Activated CD4-positive, alpha-beta T cell treated with anti-CD3 and anti-CD28 coated beads for 24 hours (primary cell): ENCODE measurements at regions not wholly inside any gene's neighbourhood (a gene's known extent, or its start where the extent isn't known, plus 50 kb on each side); places are given as distances from the start of the nearest gene placed in this dataset.
"Not testable (repeated sequence)": the region's sequence is repeated elsewhere in the genome, so short reads cannot be mapped to it uniquely, and the experiment has no call there.

Source experiments
- DNase-seq, 2 donors: peaks; one replicate each; pipeline ENCODE4 v3.0.0-alpha.2; 2020; ENCODE audit warnings: low read depth in 2 of 2

- no peak for DNase-seq
Observed at GRCh38 chr3:26141296-26141695, 351.4 kb downstream of the OXSM start.

DNA sequence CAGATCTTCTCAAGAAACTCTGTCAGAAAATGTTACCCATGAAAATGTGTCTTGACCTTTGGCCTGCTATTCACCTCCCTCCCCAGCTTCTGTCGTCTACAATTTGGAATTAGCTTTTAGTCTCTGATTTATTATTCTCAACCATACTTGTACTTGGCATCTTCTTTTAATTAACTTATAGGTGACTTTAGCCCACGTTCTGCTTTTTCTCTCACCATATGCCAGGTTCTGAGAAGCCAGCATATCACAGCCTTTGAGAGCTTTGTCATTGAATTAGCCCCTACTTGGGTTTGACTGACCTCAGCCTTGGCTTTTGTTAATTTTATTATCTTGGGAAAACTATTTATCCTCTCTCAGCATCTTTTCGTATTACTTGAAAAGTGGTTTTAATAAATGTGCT, 355.9 kb downstream of the OXSM start:
- no peak for DNase-seq

DNA sequence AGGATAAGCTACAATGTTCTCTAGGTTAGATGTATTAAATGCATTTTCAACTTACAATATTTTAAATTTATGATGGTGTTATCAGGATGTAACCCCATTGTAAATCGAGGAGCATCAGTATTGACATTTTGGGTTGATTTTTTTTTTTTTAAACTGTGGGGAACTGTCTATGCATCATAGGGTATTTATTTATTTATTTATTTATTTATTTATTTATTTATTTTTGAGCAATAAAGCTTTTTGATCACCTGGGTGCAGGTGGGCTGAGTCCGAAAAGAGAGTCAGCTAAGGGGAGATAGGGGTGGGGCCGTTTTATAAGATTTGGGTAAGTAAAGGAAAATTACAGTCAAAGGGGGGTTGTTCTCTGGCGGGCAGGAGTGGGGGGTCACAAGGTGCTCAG, 367.5 kb downstream of the OXSM start:
- not testable (repeated sequence) for DNase-seq

DNA sequence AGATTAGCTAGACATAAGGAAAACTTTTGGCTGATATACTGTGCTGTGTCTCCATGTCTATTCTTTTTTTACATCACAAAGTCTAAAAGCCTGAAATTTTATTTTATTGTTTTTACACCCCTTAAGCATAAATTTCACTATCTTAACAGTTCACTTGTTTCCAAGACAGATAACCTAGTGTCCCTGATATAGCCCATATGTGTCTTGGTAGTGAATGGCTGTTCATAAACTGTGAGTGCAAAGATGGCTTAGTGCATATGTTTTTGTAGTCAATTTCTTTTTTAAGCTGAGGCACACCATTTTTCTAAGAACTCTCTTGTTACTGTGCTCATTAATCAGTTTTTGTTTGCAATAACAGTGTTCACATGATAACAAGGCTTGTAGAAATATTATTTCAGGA, 381.1 kb downstream of the OXSM start:
- no peak for DNase-seq

DNA sequence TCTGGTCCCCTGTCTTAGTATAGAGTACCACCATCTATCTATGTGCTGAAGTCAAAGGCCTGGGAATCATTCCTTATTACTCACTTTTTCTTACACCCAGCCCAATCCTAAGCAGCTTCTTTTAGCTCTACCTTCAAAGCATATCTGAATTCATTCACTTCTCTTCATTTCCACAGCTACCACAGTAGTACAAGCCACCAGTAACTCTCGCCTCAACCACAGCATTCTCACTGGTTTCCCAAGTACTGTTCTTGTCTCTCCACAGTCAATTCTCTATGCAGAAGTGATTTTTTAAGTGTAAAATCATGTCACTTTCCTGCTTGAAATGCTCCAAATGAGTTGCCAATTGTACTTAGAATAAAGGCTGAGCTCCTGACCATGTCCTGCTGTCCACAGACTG, 401.7 kb downstream of the OXSM start:
- DNase-seq, result no peak

- no peak for DNase-seq
Observed at GRCh38 chr3:26193558-26193957, 403.7 kb downstream of the OXSM start.

DNA sequence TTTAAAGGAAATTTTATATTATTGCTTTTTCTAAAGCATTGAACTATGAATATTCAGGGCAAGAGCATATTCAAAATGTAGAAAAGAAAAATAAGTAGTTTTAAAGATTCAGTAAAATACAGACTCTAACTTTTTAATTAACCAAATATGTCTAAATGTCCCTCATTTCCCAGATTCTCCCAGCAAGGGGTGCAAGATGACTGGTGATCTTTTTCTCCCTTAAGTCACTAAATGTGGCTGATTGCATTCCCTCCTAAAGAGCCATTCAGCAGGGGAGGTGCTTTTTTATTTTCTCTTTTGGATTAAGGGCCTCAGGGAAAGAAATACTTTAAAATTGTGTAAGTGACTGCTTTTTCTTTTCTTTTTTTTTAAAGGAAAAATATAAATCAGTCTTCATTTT, 406.9 kb downstream of the OXSM start:
- no peak for DNase-seq

- no peak for DNase-seq
Observed at GRCh38 chr3:26198609-26199008, 408.7 kb downstream of the OXSM start.

DNA sequence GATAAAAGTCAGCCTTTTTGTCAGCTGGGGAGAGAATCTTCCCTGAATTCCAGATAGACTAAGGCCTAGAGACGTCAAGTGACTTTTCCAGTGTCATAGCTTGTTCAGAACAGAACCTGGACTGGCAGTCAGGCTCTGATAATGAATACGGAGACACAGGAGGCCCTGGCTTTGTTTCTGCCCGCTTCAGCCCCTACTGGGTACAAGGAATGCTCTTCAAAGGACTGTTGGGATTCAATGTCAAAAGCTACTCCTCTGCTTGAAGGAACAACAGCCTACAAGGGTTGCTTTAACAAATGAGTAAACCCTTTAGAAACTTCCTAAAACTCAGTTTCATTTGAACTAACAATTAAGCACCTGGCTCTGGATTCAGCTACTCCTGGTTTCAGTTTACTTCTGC, 412.3 kb downstream of the OXSM start:
- no peak for DNase-seq

DNA sequence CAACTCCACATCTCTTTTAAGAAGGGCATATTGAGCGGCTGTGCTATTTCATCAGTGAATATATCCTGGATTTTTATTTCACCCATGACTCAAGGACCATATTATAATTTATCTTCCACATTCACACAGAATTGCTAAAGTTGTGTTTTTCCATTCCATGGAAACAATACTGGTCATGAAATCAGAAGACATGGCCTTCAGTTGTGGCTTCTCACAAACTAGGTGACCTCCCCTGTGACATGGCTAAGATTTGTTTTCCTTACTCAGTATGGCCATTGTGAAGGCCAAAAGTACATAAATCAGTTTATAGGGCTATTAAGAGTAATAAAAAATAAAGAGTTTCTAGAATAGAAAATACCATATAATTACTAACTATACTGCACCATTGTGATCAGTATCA, 415.6 kb downstream of the OXSM start:
- no peak for DNase-seq

DNA sequence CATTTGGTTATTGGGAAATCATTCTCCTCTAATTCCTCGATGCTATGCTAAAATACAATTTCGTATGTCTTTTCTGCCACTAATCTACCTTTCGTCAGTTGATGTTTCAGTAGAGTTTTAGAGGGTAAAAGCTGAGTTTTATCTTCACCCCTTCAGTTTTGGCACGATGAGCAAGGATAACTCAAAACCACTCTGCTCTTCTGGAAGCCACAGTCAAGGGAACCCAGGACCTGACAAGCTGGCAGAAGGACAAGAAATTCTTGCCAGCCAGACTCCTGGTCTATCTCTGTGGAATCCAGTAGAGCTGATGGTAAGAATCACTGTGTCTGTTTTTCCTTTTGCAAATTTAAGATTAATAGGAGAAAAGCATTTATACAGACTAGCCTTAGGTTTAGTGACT, 414.4 kb upstream of the LRRC3B start:
- no peak for DNase-seq

- no peak for DNase-seq
Observed at GRCh38 chr3:26229801-26230200, 392.8 kb upstream of the LRRC3B start.

- no peak for DNase-seq
Observed at GRCh38 chr3:26233374-26233773, 389.2 kb upstream of the LRRC3B start.

GRCh38 chr3:26236531-26236930, 386.0 kb upstream of the LRRC3B start:
- no peak for DNase-seq

GRCh38 chr3:26237036-26237682, 385.4 kb upstream of the LRRC3B start:
- no peak for DNase-seq

GRCh38 chr3:26244586-26244985, 378.0 kb upstream of the LRRC3B start:
- not testable (repeated sequence) for DNase-seq

GRCh38 chr3:26245236-26245635, 377.3 kb upstream of the LRRC3B start:
- DNase-seq, result no peak

GRCh38 chr3:26246901-26247300, 375.7 kb upstream of the LRRC3B start:
- DNase-seq, result no peak

GRCh38 chr3:26247712-26248111, 374.9 kb upstream of the LRRC3B start:
- no peak for DNase-seq

DNA sequence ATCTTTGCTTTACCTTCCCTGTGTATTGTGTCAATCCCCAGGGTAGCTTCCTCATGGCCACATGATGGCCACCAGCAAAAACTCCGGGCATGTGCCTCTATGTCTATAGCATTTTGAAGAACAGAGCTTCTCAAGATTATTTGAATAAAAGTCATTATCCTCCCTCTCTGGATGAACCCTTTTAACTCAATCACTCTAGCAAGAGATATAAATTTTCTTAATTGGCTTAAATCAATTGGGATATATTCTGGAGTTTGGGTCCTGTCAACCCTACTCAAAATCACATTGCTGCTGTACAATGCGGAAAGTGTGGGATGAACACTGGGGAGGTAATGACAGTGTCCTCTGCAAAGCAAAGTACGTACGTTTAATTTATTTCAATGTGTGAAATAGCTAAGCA, 370.6 kb upstream of the LRRC3B start:
- DNase-seq, result no peak

- DNase-seq, result no peak
Observed at GRCh38 chr3:26256224-26256623, 366.3 kb upstream of the LRRC3B start.

- DNase-seq, result no peak
Observed at GRCh38 chr3:26259176-26259575, 363.4 kb upstream of the LRRC3B start.

GRCh38 chr3:26260139-26260538, 362.4 kb upstream of the LRRC3B start:
- DNase-seq, result no peak

GRCh38 chr3:26264708-26265107, 357.9 kb upstream of the LRRC3B start:
- no peak for DNase-seq
